HepG2 (cell line): ENCODE measurements at regions not wholly inside any gene's neighbourhood (a gene's known extent, or its start where the extent isn't known, plus 50 kb on each side); places are given as distances from the start of the nearest gene placed in this dataset.

Experiments
- ASH2L ChIP-seq: fragments of 300-600, 200-600 bp; sonication (generic); IDR thresholded peaks from 2 replicates; pipeline ENCODE4 v1.7.0; 2017; ENCODE audit warnings: low read depth, mild to moderate bottlenecking, moderate library complexity, mixed read lengths, low read length; ENCODE audit not compliant: insufficient read length
- CENPBD1 ChIP-seq: sonication (generic); formaldehyde crosslinking; IDR thresholded peaks from 2 replicates; pipeline ENCODE4 v1.8.0; 2022; ENCODE audit warnings: missing genetic modification reagents, low read depth, mild to moderate bottlenecking, borderline replicate concordance
- EP300 ChIP-seq, 3 experiments: sonication (generic) in 1 of 3; formaldehyde crosslinking in 1 of 3; IDR thresholded peaks; 2 replicates each; pipeline versions ENCODE4 v1.5.1 to v1.6.1; 2011 to 2020; ENCODE audit warnings: low read depth in 2 of 3, low read length in 2 of 3, borderline replicate concordance in 1 of 3, improper control_type of control experiment in 1 of 3, mild to moderate bottlenecking in 1 of 3, missing genetic modification reagents in 1 of 3, moderate library complexity in 1 of 3
- KMT2A ChIP-seq: sonication (generic); formaldehyde crosslinking; IDR thresholded peaks from 2 replicates; pipeline ENCODE4 v1.4.0; 2020; ENCODE audit warnings: missing genetic modification reagents
- NBN ChIP-seq: fragments of 450-650 bp; conservative IDR thresholded peaks from 2 replicates; pipeline ENCODE4 v1.6.1; 2017
- NCOA1 ChIP-seq: sonication (generic); formaldehyde crosslinking; IDR thresholded peaks from 2 replicates; pipeline ENCODE4 v1.9.0; 2021; ENCODE audit warnings: missing genetic modification reagents
- NR2F6 ChIP-seq, 2 experiments: IDR thresholded peaks; 2 replicates each; pipeline ENCODE4 v1.6.1; 2016; ENCODE audit warnings: antibody characterized with exemption in 1 of 2, mild to moderate bottlenecking in 1 of 2
- PTBP1 ChIP-seq: fragments of 200-400 bp; formaldehyde crosslinking; IDR thresholded peaks from 2 replicates; pipeline ENCODE4 v1.6.1; 2018; ENCODE audit warnings: low read length, low read depth; ENCODE audit not compliant: poor library complexity, severe bottlenecking
- RNF2 ChIP-seq: fragments of 450-650 bp; conservative IDR thresholded peaks from 2 replicates; pipeline ENCODE4 v1.6.1; 2016; ENCODE audit warnings: low read depth
- SRSF4 ChIP-seq: fragments of 200-400 bp; formaldehyde crosslinking; IDR thresholded peaks from one replicate; pipeline ENCODE4 v1.6.1; 2018; ENCODE audit warnings: mild to moderate bottlenecking, low read depth, low read length, moderate library complexity; ENCODE audit not compliant: poor library complexity, severe bottlenecking
- ZKSCAN8 ChIP-seq: IDR thresholded peaks from 2 replicates; pipeline ENCODE4 v1.6.1; 2016; ENCODE audit warnings: borderline replicate concordance, missing genetic modification reagents, missing compliant biosample characterization
- ZNF121 ChIP-seq: sonication (generic); formaldehyde crosslinking; IDR thresholded peaks from 2 replicates; pipeline ENCODE4 v1.5.0; 2020; ENCODE audit warnings: mild to moderate bottlenecking, missing genetic modification reagents
- ZNF280D ChIP-seq: sonication (generic); formaldehyde crosslinking; IDR thresholded peaks from 2 replicates; pipeline ENCODE4 v1.5.1; 2020; ENCODE audit warnings: mild to moderate bottlenecking, missing genetic modification reagents
- ZNF296 ChIP-seq: sonication (generic); formaldehyde crosslinking; conservative IDR thresholded peaks from 2 replicates; pipeline ENCODE4 v1.5.0; 2020; ENCODE audit warnings: mild to moderate bottlenecking, missing genetic modification reagents
- ZNF337 ChIP-seq: sonication (generic); formaldehyde crosslinking; IDR thresholded peaks from 2 replicates; pipeline ENCODE4 v1.5.1; 2020; ENCODE audit warnings: missing genetic modification reagents, low read depth, mild to moderate bottlenecking, borderline replicate concordance
- ZNF451 ChIP-seq: sonication (generic); formaldehyde crosslinking; IDR thresholded peaks from 2 replicates; pipeline ENCODE4 v1.5.0; 2020; ENCODE audit warnings: mild to moderate bottlenecking, missing genetic modification reagents
- ZNF558 ChIP-seq: sonication (generic); formaldehyde crosslinking; IDR thresholded peaks from 2 replicates; pipeline ENCODE4 v1.9.0; 2022; ENCODE audit warnings: mild to moderate bottlenecking, missing genetic modification reagents, borderline replicate concordance
- ZNF737 ChIP-seq: sonication (generic); formaldehyde crosslinking; IDR thresholded peaks from 2 replicates; pipeline ENCODE4 v1.5.0; 2020; ENCODE audit warnings: missing genetic modification reagents, mild to moderate bottlenecking, borderline replicate concordance
- TF ChIP-seq, protein P1 (sequence below): sonication (generic); formaldehyde crosslinking; IDR thresholded peaks from 2 replicates; pipeline ENCODE4 v1.4.0; 2020; ENCODE audit warnings: missing genetic modification reagents, borderline replicate concordance
- TF ChIP-seq, protein P2 (sequence below): sonication (generic); formaldehyde crosslinking; IDR thresholded peaks from 2 replicates; pipeline ENCODE4 v1.8.1; 2023; ENCODE audit warnings: mild to moderate bottlenecking, inconsistent platforms, moderate library complexity, missing genetic modification reagents, borderline replicate concordance

GRCh38 chr10:78550716-78551115 is 517.1 kb downstream of the RPS24 start (continued):
- TF ChIP-seq PTBP1 (no peak), ZNF451 (CRISPR knock-in tag) (peak; percentile 42; the same call in 1 of the 2 replicates), ZNF337 (CRISPR knock-in tag) (0 out of 2 replicates have a peak, but pooled peaks have one; percentile 51), ZNF296 (CRISPR knock-in tag) (no peak), KMT2A (no peak), NBN (no peak), ZNF280D (CRISPR knock-in tag) (0 out of 2 replicates have a peak, but pooled peaks have one; percentile 34), NR2F6 (IDR thresholded peaks at IDR 0.05) (no peak), NR2F6 (CRISPR knock-in tag; IDR thresholded peaks at IDR 0.05) (peak; percentile 84), ASH2L (no peak), EP300 (IDR thresholded peaks at IDR 0.05; ENCODE audit: low read depth in 2 of 2, low read length in 2 of 2) (peak in 1 of 2 experiments; percentile 80; a peak in 2 of 4 replicates), EP300 (CRISPR knock-in tag; IDR thresholded peaks at IDR 0.05; ENCODE audit: borderline replicate concordance) (0 out of 2 replicates have a peak, but pooled peaks have one; percentile 15), NCOA1 (CRISPR knock-in tag) (no peak), ZKSCAN8 (no peak), ZNF558 (CRISPR knock-in tag) (no peak), CENPBD1 (CRISPR knock-in tag) (no peak), ZNF737 (no peak), SRSF4 (no peak), RNF2 (0 out of 2 replicates have a peak, but pooled peaks have one; percentile 47), ZNF121 (no peak)
- TF ChIP-seq, protein P1, sequence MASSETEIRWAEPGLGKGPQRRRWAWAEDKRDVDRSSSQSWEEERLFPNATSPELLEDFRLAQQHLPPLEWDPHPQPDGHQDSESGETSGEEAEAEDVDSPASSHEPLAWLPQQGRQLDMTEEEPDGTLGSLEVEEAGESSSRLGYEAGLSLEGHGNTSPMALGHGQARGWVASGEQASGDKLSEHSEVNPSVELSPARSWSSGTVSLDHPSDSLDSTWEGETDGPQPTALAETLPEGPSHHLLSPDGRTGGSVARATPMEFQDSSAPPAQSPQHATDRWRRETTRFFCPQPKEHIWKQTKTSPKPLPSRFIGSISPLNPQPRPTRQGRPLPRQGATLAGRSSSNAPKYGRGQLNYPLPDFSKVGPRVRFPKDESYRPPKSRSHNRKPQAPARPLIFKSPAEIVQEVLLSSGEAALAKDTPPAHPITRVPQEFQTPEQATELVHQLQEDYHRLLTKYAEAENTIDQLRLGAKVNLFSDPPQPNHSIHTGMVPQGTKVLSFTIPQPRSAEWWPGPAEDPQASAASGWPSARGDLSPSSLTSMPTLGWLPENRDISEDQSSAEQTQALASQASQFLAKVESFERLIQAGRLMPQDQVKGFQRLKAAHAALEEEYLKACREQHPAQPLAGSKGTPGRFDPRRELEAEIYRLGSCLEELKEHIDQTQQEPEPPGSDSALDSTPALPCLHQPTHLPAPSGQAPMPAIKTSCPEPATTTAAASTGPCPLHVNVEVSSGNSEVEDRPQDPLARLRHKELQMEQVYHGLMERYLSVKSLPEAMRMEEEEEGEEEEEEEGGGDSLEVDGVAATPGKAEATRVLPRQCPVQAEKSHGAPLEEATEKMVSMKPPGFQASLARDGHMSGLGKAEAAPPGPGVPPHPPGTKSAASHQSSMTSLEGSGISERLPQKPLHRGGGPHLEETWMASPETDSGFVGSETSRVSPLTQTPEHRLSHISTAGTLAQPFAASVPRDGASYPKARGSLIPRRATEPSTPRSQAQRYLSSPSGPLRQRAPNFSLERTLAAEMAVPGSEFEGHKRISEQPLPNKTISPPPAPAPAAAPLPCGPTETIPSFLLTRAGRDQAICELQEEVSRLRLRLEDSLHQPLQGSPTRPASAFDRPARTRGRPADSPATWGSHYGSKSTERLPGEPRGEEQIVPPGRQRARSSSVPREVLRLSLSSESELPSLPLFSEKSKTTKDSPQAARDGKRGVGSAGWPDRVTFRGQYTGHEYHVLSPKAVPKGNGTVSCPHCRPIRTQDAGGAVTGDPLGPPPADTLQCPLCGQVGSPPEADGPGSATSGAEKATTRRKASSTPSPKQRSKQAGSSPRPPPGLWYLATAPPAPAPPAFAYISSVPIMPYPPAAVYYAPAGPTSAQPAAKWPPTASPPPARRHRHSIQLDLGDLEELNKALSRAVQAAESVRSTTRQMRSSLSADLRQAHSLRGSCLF (CRISPR knock-in tag), result no peak
- TF ChIP-seq, protein P2, sequence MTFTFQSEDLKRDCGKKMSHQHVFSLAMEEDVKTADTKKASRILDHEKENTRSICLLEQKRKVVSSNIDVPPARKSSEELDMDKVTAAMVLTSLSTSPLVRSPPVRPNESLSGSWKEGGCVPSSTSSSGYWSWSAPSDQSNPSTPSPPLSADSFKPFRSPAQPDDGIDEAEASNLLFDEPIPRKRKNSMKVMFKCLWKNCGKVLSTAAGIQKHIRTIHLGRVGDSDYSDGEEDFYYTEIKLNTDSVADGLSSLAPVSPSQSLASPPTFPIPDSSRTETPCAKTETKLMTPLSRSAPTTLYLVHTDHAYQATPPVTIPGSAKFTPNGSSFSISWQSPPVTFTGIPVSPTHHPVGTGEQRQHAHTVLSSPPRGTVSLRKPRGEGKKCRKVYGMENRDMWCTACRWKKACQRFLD (CRISPR knock-in tag), result no peak
